Thyroid gland (tissue), 4 donors: ENCODE measurements at regions not wholly inside any gene's neighbourhood (a gene's known extent, or its start where the extent isn't known, plus 50 kb on each side); places are given as distances from the start of the nearest gene placed in this dataset.

Experiments used
- DNase-seq, 2 donors: peaks; one replicate each; pipeline ENCODE4 v3.0.0-alpha.2; 2019
- H3K27ac ChIP-seq, 3 donors: fragments of 200-600 bp; sonication (generic); 1 replicate in 2 of 3; 2 replicates in 1 of 3; pipeline ENCODE4 v1.5.1; 2016 to 2019; ENCODE audit warnings: mild to moderate bottlenecking in 1 of 3, moderate library complexity in 1 of 3
- H3K27me3 ChIP-seq: fragments of 200-600 bp; sonication (generic); one replicate; pipeline ENCODE4 v1.5.1; 2019
- H3K36me3 ChIP-seq, 2 donors: fragments of 200-600 bp; sonication (generic); one replicate each; pipeline ENCODE4 v1.5.1; 2016 to 2019
- H3K4me1 ChIP-seq, 2 donors: fragments of 200-600 bp; sonication (generic); one replicate each; pipeline ENCODE4 v1.5.1; 2017 to 2019
- H3K4me3 ChIP-seq, 3 donors: fragments of 200-600 bp; sonication (generic); replicated peaks in 1 of 3; 1 replicate in 2 of 3; 2 replicates in 1 of 3; pipeline ENCODE4 v1.5.1; 2016; ENCODE audit warnings: mild to moderate bottlenecking in 1 of 3
- H3K9me3 ChIP-seq: fragments of 200-600 bp; sonication (generic); one replicate; pipeline ENCODE4 v1.5.1; 2017
- POLR2A ChIP-seq, 2 donors: fragments of 450-650 bp; IDR thresholded peaks; one replicate each; pipeline ENCODE4 v1.6.1; 2017; ENCODE audit warnings: antibody characterized with exemption in 2 of 2, mild to moderate bottlenecking in 2 of 2, moderate library complexity in 1 of 2
- WGBS, 2 donors: methylation state at CpG; one replicate each; pipeline ENCODE4 v1.1.5; 2017; 5-methylcytosine and 5-hydroxymethylcytosine counted together
- intact Hi-C: fragments of 100-400 bp; cut with DNase I; formaldehyde crosslinking; loops from one replicate; pipeline ENCODE4 v1.15.1; 2023
- TF ChIP-seq, protein P1 (sequence below), 6 experiments: fragments of 200-600 bp in 3 of 6; fragments of 450-650 bp in 3 of 6; sonication (generic) in 3 of 6; IDR thresholded peaks; one replicate each; pipeline ENCODE4 v1.5.1; 2016 to 2019; ENCODE audit warnings: antibody characterized with exemption in 6 of 6, mild to moderate bottlenecking in 2 of 6, inconsistent platforms in 1 of 6, moderate library complexity in 1 of 6

DNA sequence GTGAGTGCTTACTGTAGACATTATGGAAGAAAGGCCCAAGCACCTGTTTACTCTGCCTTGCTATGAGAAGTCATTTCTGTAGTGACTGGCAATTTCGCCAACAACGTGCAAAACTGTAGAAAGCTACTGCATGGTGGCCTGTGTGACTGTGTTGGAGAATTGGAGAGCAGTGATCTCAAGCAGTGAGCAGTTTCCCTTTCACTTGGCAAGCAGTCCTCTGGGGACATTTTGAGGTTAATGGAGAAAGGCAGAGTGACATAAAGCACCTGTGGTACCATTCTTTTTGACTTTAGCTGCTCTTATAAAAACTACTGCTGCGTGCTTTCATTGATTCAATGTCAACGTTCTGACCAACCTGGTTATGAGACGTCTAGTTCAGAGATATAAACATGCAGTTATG lies 382.6 kb upstream of the JAG1 start:
- Histone ChIP-seq H3K36me3 (no peaks in the 10 kb centered on the region), H3K27me3 (no peaks in the 10 kb centered on the region), H3K4me3 (no peak overlapping the region), H3K27ac (no peak overlapping the region), H3K4me1 (no peaks in the 10 kb centered on the region), H3K9me3 (no peaks in the 10 kb centered on the region)
- DNase-seq: no peak
- TF ChIP-seq, protein P1, sequence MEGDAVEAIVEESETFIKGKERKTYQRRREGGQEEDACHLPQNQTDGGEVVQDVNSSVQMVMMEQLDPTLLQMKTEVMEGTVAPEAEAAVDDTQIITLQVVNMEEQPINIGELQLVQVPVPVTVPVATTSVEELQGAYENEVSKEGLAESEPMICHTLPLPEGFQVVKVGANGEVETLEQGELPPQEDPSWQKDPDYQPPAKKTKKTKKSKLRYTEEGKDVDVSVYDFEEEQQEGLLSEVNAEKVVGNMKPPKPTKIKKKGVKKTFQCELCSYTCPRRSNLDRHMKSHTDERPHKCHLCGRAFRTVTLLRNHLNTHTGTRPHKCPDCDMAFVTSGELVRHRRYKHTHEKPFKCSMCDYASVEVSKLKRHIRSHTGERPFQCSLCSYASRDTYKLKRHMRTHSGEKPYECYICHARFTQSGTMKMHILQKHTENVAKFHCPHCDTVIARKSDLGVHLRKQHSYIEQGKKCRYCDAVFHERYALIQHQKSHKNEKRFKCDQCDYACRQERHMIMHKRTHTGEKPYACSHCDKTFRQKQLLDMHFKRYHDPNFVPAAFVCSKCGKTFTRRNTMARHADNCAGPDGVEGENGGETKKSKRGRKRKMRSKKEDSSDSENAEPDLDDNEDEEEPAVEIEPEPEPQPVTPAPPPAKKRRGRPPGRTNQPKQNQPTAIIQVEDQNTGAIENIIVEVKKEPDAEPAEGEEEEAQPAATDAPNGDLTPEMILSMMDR (IDR thresholded peaks at IDR 0.05): no peak
- TF ChIP-seq POLR2A (IDR thresholded peaks at IDR 0.05): no peak
- 77 to 83% methylated on average over 5 of the region's 5 CpGs for WGBS, 2 donors
- intact Hi-C loops: no loop called here

DNA sequence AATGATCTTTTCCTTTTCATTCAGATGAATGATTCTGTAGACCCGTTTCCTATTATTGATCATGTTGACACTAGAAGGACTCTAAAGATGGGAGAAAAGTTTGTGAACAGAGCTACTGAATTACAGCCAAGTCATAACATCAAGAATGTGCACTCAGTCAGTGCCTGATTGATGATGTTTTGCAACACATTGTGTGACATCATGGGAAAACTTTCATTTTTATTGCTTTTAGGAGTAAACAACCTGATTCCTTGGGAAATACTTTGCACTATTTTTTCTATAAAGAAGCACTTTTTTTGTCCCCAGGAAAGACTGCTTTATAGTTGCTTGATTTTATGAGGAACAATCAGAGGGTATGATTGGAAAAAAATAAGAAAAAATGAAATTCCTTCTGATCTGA lies 383.8 kb upstream of the JAG1 start:
- no peak overlapping the region for H3K27ac ChIP-seq

DNA sequence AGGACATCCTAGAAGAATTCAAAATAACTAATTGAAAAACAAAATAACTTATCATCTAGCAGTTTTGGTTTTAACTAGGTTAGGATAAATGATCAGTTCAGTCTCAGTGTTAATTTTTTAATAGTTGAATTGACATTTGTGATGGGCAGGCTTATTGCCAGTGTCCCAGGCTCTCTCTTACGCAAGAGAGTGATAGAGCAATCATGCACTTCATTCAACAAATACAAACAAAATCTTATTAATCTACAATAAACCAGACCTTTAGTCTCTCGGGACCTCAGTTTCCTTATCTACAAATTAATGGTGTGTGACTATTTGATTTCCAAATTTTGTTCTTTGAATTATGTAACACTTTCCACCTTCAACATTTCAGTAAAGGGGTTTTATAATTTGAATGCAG lies 385.9 kb upstream of the JAG1 start:
- no peak for DNase-seq
- Histone ChIP-seq H3K27ac (no peak overlapping the region), H3K36me3 (no peaks in the 10 kb centered on the region), H3K27me3 (no peaks in the 10 kb centered on the region), H3K9me3 (no peaks in the 10 kb centered on the region), H3K4me1 (no peaks in the 10 kb centered on the region), H3K4me3 (no peak overlapping the region)
- TF ChIP-seq, protein P1 (IDR thresholded peaks at IDR 0.05): no peak
- no peak for TF ChIP-seq POLR2A (IDR thresholded peaks at IDR 0.05)
- 93 to 94% methylated on average over 2 of the region's 2 CpGs for WGBS, 2 donors
- intact Hi-C loops: no loop called here

More for the DNA sequence above, 383.8 kb upstream of the JAG1 start:
- no peak for DNase-seq
- Histone ChIP-seq H3K9me3 (no peaks in the 10 kb centered on the region), H3K36me3 (no peaks in the 10 kb centered on the region), H3K4me3 (no peak overlapping the region), H3K4me1 (no peaks in the 10 kb centered on the region), H3K27me3 (no peaks in the 10 kb centered on the region)
- 71 to 79% methylated on average over 1 of the region's 1 CpG for WGBS, 2 donors
- intact Hi-C loops: no loop called here
- TF ChIP-seq POLR2A (IDR thresholded peaks at IDR 0.05): no peak

DNA sequence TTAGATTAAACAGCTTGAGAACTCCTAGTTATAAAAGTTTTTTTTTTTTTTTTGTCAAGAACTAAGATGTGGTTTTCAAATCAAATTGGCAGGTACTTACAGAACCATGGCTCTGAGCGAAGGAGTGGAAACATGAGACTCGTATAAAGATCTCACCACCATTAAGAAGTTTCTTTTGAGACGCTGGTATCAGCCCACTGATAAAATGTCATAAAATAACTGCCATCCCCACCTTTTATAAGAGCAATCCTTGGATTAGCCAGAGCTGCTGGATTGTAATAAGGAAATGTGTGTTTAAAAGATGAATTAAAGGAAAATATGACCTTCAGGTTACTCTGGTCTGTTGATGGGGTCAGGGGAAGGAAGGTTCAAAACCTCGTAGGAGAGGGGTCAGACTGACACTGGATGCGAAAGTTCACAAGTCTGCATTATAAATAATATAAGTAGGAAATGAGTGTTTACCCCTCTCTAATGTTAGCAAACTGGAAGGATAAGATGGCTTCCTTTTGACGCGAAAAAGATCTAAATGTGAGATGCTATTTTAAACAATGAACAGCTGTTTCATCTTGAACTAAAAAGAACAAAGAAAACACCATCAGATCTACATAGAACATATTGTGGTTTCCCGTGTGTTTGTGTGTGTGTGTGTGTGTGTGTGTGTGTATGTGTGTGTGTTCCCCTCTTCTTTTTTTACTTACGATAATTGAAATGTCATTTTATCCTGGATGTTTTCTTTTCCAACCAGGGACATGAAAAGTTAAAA lies 386.8 kb upstream of the JAG1 start:
- no peaks in the 10 kb centered on the region for H3K36me3 ChIP-seq
- no peak overlapping the region for H3K27ac ChIP-seq
- H3K4me1 ChIP-seq: no peaks in the 10 kb centered on the region
- DNase-seq: no peak
- no peak overlapping the region for H3K4me3 ChIP-seq
- no peaks in the 10 kb centered on the region for H3K9me3 ChIP-seq
- intact Hi-C loops: no loop called here
- TF ChIP-seq POLR2A (IDR thresholded peaks at IDR 0.05): no peak
- TF ChIP-seq, protein P1 (IDR thresholded peaks at IDR 0.05): no peak
- H3K27me3 ChIP-seq: no peaks in the 10 kb centered on the region
- WGBS, 2 donors: 65% methylated on average over 9 of the region's 9 CpGs

DNA sequence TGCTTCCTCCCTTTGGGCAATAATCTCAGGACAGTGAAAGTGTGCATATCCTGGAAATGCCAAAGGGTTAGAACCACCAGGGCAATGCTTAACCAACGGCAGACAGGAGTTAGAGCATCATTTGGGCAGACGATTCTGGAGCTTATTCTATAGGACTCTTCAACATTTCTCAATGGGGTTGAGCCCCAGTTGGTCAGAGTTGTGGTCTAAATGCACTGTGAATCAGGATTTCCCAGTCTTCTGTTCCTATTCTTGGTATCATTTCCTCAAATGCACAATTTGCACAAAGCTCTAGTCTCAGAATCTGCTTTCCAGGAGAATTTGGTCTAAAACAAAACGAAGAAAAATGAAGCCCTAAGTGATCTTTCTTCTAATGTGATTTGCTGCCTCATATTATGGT lies 389.6 kb upstream of the JAG1 start:
- no peaks in the 10 kb centered on the region for H3K27me3 ChIP-seq
- no peaks in the 10 kb centered on the region for H3K36me3 ChIP-seq
- intact Hi-C loops: no loop called here
- H3K4me3 ChIP-seq: no peak overlapping the region
- no peak for TF ChIP-seq POLR2A (IDR thresholded peaks at IDR 0.05)
- TF ChIP-seq, protein P1 (IDR thresholded peaks at IDR 0.05): no peak
- 86 to 90% methylated on average over 3 of the region's 3 CpGs for WGBS, 2 donors
- DNase-seq: no peak
- H3K4me1 ChIP-seq: no peaks in the 10 kb centered on the region
- H3K27ac ChIP-seq: no peak overlapping the region
- no peaks in the 10 kb centered on the region for H3K9me3 ChIP-seq
